Adrenal gland (tissue), 9 donors: ENCODE measurements at regions not wholly inside any gene's neighbourhood (a gene's known extent, or its start where the extent isn't known, plus 50 kb on each side); places are given as distances from the start of the nearest gene placed in this dataset.
"Not testable (repeated sequence)": the region's sequence is repeated elsewhere in the genome, so short reads cannot be mapped to it uniquely, and the experiment has no call there.

Experiments
- DNase-seq, 7 donors: peaks; one replicate each; pipeline ENCODE4 v3.0.0-alpha.2; 2019 to 2020
- H3K27ac ChIP-seq, 5 donors: fragments of 200-600 bp; sonication (generic) in 4 of 5; 1 replicate in 3 of 5; 2 replicates in 2 of 5; pipeline versions ENCODE4 v1.5.1 to v1.8.0; 2016 to 2020; ENCODE audit warnings: mild to moderate bottlenecking in 1 of 5
- H3K27me3 ChIP-seq: fragments of 200-600 bp; 2 replicates; pipeline ENCODE4 v1.8.0; 2021
- H3K36me3 ChIP-seq, 2 donors: fragments of 200-600 bp; replicated peaks in 1 of 2; 1 replicate in 1 of 2; 2 replicates in 1 of 2; pipeline versions ENCODE4 v1.5.1 to v1.8.0; 2018 to 2022
- H3K4me1 ChIP-seq, 2 donors: fragments of 200-600 bp; replicated peaks in 1 of 2; 1 replicate in 1 of 2; 2 replicates in 1 of 2; pipeline versions ENCODE4 v1.5.1 to v1.8.0; 2018 to 2021
- H3K4me3 ChIP-seq, 4 donors: fragments of 200-600 bp; sonication (generic) in 3 of 4; one replicate each; pipeline ENCODE4 v1.5.1; 2016 to 2018
- H3K9me3 ChIP-seq, 3 donors: fragments of 200-600 bp; sonication (generic) in 1 of 3; replicated peaks in 1 of 3; 1 replicate in 2 of 3; 2 replicates in 1 of 3; pipeline versions ENCODE4 v1.5.1 to v1.8.0; 2016 to 2021
- POLR2A ChIP-seq, 2 donors: fragments of 450-650 bp; IDR thresholded peaks; one replicate each; pipeline ENCODE4 v1.6.1; 2017; ENCODE audit warnings: antibody characterized with exemption in 2 of 2, mild to moderate bottlenecking in 2 of 2, moderate library complexity in 1 of 2
- WGBS, 4 donors: extraction: QIAGEN DNeasy Blood & Tissue Kit in 2 of 4; methylation state at CpG; one replicate each; pipeline versions ENCODE4 v1.1.5 to v1.1.7; 2013 to 2017; 5-methylcytosine and 5-hydroxymethylcytosine counted together
- intact Hi-C, 2 donors: fragments of 100-400 bp; cut with DNase I; formaldehyde crosslinking; loops; one replicate each; pipeline versions ENCODE4 v1.14.1 to v1.15.0; 2022 to 2023
- TF ChIP-seq, protein P1 (sequence below), 6 experiments: fragments of 450-650 bp in 4 of 6; fragments of 200-600 bp in 2 of 6; sonication (generic) in 1 of 6; IDR thresholded peaks; 1 replicate in 5 of 6; 2 replicates in 1 of 6; pipeline versions ENCODE4 v1.5.1 to v1.8.0; 2016 to 2021; ENCODE audit warnings: antibody characterized with exemption in 6 of 6, mild to moderate bottlenecking in 2 of 6, moderate library complexity in 1 of 6
- donor health status: healthy with polysubstance abuse.
- donor health status: Bipolar disorder and iron deficiency.
- donor health status: DM: yes; HTN: yes; CAD: no.
- donor health status: DM: no; HTN: no; CAD: no.
- donor health status: DM: no; HTN: no; CAD: no.

DNA sequence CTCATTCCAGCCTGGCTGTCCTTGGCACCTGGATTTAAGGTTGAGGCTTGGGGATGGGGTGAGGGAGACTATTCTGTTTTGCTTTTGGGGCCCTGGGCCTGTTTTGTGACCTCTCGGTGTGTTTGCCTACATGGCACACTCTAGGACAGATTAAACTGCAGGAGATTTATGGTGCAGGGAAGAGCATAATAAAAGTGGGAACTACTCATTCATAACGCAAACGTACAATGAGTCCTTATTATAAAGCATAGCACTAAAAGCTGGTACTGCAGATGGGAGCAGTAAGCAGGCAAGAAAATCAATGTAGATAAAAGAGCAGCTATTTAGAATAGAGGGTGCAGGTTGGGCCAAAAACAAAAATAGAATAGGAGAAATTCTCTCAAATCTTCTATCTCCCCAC is 238.4 kb downstream of the ACTR3 start:
- Histone ChIP-seq H3K36me3 (no peaks in the 10 kb centered on the region), H3K9me3 (no peaks in the 10 kb centered on the region), H3K27ac (no peak overlapping the region), H3K4me3 (no peak overlapping the region), H3K4me1 (no peaks in the 10 kb centered on the region), H3K27me3 (no peaks in the 10 kb centered on the region)
- DNase-seq = no peak
- TF ChIP-seq, protein P1, sequence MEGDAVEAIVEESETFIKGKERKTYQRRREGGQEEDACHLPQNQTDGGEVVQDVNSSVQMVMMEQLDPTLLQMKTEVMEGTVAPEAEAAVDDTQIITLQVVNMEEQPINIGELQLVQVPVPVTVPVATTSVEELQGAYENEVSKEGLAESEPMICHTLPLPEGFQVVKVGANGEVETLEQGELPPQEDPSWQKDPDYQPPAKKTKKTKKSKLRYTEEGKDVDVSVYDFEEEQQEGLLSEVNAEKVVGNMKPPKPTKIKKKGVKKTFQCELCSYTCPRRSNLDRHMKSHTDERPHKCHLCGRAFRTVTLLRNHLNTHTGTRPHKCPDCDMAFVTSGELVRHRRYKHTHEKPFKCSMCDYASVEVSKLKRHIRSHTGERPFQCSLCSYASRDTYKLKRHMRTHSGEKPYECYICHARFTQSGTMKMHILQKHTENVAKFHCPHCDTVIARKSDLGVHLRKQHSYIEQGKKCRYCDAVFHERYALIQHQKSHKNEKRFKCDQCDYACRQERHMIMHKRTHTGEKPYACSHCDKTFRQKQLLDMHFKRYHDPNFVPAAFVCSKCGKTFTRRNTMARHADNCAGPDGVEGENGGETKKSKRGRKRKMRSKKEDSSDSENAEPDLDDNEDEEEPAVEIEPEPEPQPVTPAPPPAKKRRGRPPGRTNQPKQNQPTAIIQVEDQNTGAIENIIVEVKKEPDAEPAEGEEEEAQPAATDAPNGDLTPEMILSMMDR (IDR thresholded peaks at IDR 0.05) = no peak
- TF ChIP-seq POLR2A (IDR thresholded peaks at IDR 0.05) = no peak
- 81 to 90% (median 87%) methylated on average over 3 of the region's 3 CpGs for WGBS, 4 donors
- intact Hi-C loops = no loop called here

- TF ChIP-seq, protein P1 (IDR thresholded peaks at IDR 0.05) = no peak
- no peak for TF ChIP-seq POLR2A (IDR thresholded peaks at IDR 0.05)
- WGBS, 4 donors = 81 to 92% (median 88%) methylated on average over 6 of the region's 6 CpGs
- Histone ChIP-seq H3K4me1 (no peaks in the 10 kb centered on the region), H3K4me3 (no peak overlapping the region), H3K36me3 (no peaks in the 10 kb centered on the region), H3K9me3 (no peaks in the 10 kb centered on the region), H3K27ac (no peak overlapping the region), H3K27me3 (no peaks in the 10 kb centered on the region)
- DNase-seq = no peak
- intact Hi-C loops = no loop called here
These were observed 238.8 kb downstream of the ACTR3 start for GRCh38 chr2:114128725-114129124.

DNA sequence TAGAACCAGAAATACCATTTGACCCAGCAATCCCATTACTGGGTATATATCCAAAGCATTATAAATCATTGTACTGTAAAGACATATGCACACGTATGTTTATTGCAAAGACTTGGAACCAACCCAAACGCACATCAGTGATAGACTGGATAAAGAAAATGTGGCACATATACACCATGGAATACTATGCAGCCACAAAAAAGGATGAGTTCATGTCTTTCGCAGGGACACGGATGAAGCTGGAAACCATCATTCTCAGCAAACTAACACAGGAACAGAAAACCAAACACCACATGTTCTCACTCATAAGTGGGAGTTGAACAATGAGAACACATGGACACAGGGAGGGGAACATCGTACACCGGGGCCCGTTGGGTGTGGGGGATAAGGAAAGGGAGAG is 242.2 kb downstream of the ACTR3 start:
- H3K27me3 ChIP-seq, H3K9me3 ChIP-seq, H3K4me1 ChIP-seq, DNase-seq, H3K27ac ChIP-seq, H3K36me3 ChIP-seq, H3K4me3 ChIP-seq, intact Hi-C loops: not testable (repeated sequence)
- 90 to 94% (median 93%) methylated on average over 6 to 7 of the region's 7 CpGs for WGBS, 4 donors

DNA sequence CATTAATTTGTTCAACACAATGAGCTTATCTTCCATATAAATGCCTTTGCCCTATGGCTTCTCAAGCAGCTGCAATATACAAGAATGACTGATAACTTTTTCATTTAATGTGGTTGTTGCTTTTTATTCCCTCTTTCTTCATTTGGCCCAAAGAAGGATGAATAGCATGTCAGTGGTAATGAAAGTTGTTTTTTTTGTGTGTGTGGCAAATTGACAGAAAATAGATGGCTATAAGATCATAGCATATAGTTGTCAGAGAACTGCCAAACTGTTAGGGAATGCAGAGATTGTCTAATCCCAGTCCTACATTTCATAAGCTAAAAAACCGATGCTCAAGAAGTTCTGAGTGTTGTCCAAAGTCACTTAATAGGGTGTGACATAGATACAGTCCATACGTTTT is 244.3 kb downstream of the ACTR3 start:
- DNase-seq = no peak
- Histone ChIP-seq H3K27me3 (no peaks in the 10 kb centered on the region), H3K4me1 (no peaks in the 10 kb centered on the region), H3K9me3 (no peaks in the 10 kb centered on the region), H3K36me3 (no peaks in the 10 kb centered on the region), H3K27ac (no peak overlapping the region), H3K4me3 (no peak overlapping the region)
- WGBS, 4 donors = 72 to 82% (median 77%) methylated on average over 2 of the region's 2 CpGs
- no peak for TF ChIP-seq POLR2A (IDR thresholded peaks at IDR 0.05)
- TF ChIP-seq, protein P1 (IDR thresholded peaks at IDR 0.05) = no peak
- intact Hi-C loops = no loop called here

DNA sequence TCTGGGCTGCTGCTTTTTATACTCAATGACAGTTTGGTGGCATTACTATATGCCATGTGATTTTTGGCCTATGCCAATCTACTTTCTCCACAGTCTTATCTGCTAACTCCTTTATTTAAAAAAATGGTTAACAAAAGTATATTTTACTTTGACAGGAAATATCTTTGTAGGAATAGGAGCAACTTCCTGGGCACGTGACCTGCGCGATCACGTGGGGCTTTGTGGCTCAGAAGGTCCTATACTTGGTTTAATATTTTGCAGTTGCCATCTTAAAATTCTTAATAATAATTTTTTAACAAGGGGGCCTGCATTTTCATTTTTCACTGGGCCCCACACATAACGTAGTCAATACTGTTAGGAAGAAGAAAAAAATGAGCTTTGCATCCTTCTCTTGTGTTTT is 249.7 kb downstream of the ACTR3 start:
- no peak for TF ChIP-seq POLR2A (IDR thresholded peaks at IDR 0.05)
- WGBS, 4 donors = 87 to 94% (median 92%) methylated on average over 5 of the region's 5 CpGs
- Histone ChIP-seq H3K9me3 (no peaks in the 10 kb centered on the region), H3K4me3 (no peak overlapping the region), H3K36me3 (no peaks in the 10 kb centered on the region), H3K27me3 (no peaks in the 10 kb centered on the region), H3K4me1 (no peaks in the 10 kb centered on the region), H3K27ac (no peak overlapping the region)
- intact Hi-C loops = no loop called here
- no peak for DNase-seq
